Fibroblast of lung (primary cell): ENCODE measurements at regions not wholly inside any gene's neighbourhood (a gene's known extent, or its start where the extent isn't known, plus 50 kb on each side); places are given as distances from the start of the nearest gene placed in this dataset.

ENCODE experiments used
- DNase-seq, 2 donors: peaks; one replicate each; pipeline versions ENCODE4 v3.0.0 to v3.0.0-alpha.2; 2010; ENCODE audit warnings: low read depth in 2 of 2
- H2AFZ ChIP-seq: 2 replicates; pipeline ENCODE4 v1.5.1; 2012; ENCODE audit warnings: low read length, control low read depth, inconsistent platforms
- H3K27ac ChIP-seq: 2 replicates; pipeline ENCODE4 v1.5.1; 2011; ENCODE audit warnings: low read length, control low read depth; ENCODE audit not compliant: insufficient read depth
- H3K27me3 ChIP-seq: 2 replicates; pipeline ENCODE4 v1.5.1; 2011; ENCODE audit warnings: mild to moderate bottlenecking, low read length; ENCODE audit not compliant: control insufficient read depth, insufficient read depth
- H3K36me3 ChIP-seq: 2 replicates; pipeline ENCODE4 v1.5.1; 2011; ENCODE audit warnings: low read length; ENCODE audit not compliant: control insufficient read depth, insufficient read depth
- H3K4me1 ChIP-seq: 2 replicates; pipeline ENCODE4 v1.5.1; 2011; ENCODE audit warnings: low read length; ENCODE audit not compliant: control insufficient read depth, insufficient read depth; ENCODE audit errors: extremely low read depth
- H3K4me2 ChIP-seq: 2 replicates; pipeline ENCODE4 v1.5.1; 2011; ENCODE audit warnings: low read length, control low read depth; ENCODE audit not compliant: insufficient read depth; ENCODE audit errors: extremely low read depth
- H3K4me3 ChIP-seq, 4 experiments: fragments of 200-600 bp in 1 of 4; sonication (generic) in 1 of 4; replicated peaks in 1 of 4; 2 replicates each; pipeline ENCODE4 v1.5.1; 2011 to 2016; ENCODE audit warnings: low read length in 4 of 4, low read depth in 3 of 4, mild to moderate bottlenecking in 3 of 4, control low read depth in 2 of 4, inconsistent platforms in 1 of 4, mixed read lengths in 1 of 4; ENCODE audit not compliant: insufficient read depth in 1 of 4; ENCODE audit errors: control extremely low read depth in 1 of 4
- H3K79me2 ChIP-seq: 2 replicates; pipeline ENCODE4 v1.5.1; 2012; ENCODE audit warnings: mild to moderate bottlenecking, low read length, inconsistent platforms; ENCODE audit not compliant: control insufficient read depth, insufficient read depth
- H3K9ac ChIP-seq: 2 replicates; pipeline ENCODE4 v1.5.1; 2011; ENCODE audit warnings: mild to moderate bottlenecking, low read length, control low read depth; ENCODE audit not compliant: insufficient read depth
- H3K9me3 ChIP-seq: 2 replicates; pipeline ENCODE4 v1.5.1; 2012; ENCODE audit warnings: low read depth, low read length; ENCODE audit not compliant: control insufficient read depth, insufficient read depth
- H4K20me1 ChIP-seq: 2 replicates; pipeline ENCODE4 v1.5.1; 2011; ENCODE audit warnings: low read length; ENCODE audit not compliant: control insufficient read depth, insufficient read depth; ENCODE audit errors: extremely low read depth
- CTCF ChIP-seq, 2 donors: IDR thresholded peaks in 1 of 2; conservative IDR thresholded peaks in 1 of 2; 1 replicate in 1 of 2; 2 replicates in 1 of 2; pipeline ENCODE4 v1.5.1; 2011 to 2012; ENCODE audit warnings: low read length in 2 of 2, control low read depth in 1 of 2, inconsistent platforms in 1 of 2, low read depth in 1 of 2, mild to moderate bottlenecking in 1 of 2
- EZH2 ChIP-seq: IDR thresholded peaks from 2 replicates; pipeline ENCODE4 v1.5.1; 2012; ENCODE audit warnings: low read length, control low read depth, mild to moderate bottlenecking; ENCODE audit errors: missing control alignments

- no peaks in the 10 kb centered on the region for H3K9me3 ChIP-seq
- H3K4me2 ChIP-seq, result peak overlapping the region; percentile 73
- H3K9ac ChIP-seq, result peak overlapping the region; percentile 85
- H3K27me3 ChIP-seq, result no peaks in the 10 kb centered on the region
- peak overlapping the region; percentile 86 for H3K27ac ChIP-seq
- H3K79me2 ChIP-seq, result peaks cover 28% of the 10 kb centered on the region
- H3K4me1 ChIP-seq, result peaks cover 11% of the 10 kb centered on the region
- TF ChIP-seq CTCF (conservative IDR thresholded peaks at IDR 0.05 in 1 of 2, IDR thresholded peaks at IDR 0.05 in 1 of 2; ENCODE audit: low read depth in 1 of 2, low read length in 2 of 2) (no peak), EZH2 (no peak)
- H2AFZ ChIP-seq, result peak overlapping the region; percentile 55
- peak; percentile 9 to 84 for DNase-seq
- H3K4me3 ChIP-seq, result peak overlapping the region; percentile 66 to 88 (median 76)
- H3K36me3 ChIP-seq, result no peaks in the 10 kb centered on the region
- H4K20me1 ChIP-seq, result no peaks in the 10 kb centered on the region
Observed at GRCh38 chr10:50991456-50992355, 82.6 kb upstream of the PRKG1 start.

DNA sequence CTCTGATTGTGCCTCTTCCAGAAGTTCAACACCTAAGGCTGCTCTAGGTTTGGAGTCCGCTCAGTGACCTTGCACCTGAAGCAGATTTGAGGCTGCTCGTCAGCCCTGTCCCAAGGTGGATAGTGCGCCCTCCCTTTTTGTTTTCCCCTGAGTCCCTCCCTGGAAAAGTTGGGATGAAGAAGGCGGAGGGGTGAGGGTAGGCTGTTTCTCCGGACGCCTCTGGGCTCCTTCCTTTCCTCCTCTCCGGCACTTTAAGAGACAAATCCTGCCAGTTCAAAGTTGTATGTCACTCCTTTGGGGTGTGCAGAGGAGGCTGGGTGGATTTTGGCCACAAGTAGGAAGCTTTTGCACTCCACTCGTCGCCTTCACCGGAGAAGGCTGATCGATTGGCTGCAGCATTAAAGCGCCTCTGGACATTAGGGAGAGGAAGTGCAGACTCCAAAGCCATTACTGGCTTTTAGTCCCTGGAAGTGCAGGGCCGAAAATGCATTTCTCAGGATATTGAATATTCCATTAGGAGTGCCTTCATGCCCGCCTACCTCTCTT is 81.9 kb upstream of the PRKG1 start:
- Histone ChIP-seq H3K4me2 (peak overlapping the region; percentile 73), H3K9me3 (no peaks in the 10 kb centered on the region), H3K79me2 (peaks cover 34% of the 10 kb centered on the region), H4K20me1 (no peaks in the 10 kb centered on the region), H3K27ac (peak overlapping the region; percentile 86), H3K4me1 (peaks cover 11% of the 10 kb centered on the region), H3K9ac (peak overlapping the region; percentile 85), H2AFZ (peak overlapping the region; percentile 13), H3K27me3 (no peaks in the 10 kb centered on the region), H3K4me3 (peak overlapping the region; percentile 66 to 88 (median 76)), H3K36me3 (no peaks in the 10 kb centered on the region)
- DNase-seq, result peak in 1 of 2 donors; percentile 38
- TF ChIP-seq CTCF (conservative IDR thresholded peaks at IDR 0.05 in 1 of 2, IDR thresholded peaks at IDR 0.05 in 1 of 2; ENCODE audit: low read depth in 1 of 2, low read length in 2 of 2), result peak in 1 of 2 donors; percentile 17
- TF ChIP-seq EZH2, result no peak

DNA sequence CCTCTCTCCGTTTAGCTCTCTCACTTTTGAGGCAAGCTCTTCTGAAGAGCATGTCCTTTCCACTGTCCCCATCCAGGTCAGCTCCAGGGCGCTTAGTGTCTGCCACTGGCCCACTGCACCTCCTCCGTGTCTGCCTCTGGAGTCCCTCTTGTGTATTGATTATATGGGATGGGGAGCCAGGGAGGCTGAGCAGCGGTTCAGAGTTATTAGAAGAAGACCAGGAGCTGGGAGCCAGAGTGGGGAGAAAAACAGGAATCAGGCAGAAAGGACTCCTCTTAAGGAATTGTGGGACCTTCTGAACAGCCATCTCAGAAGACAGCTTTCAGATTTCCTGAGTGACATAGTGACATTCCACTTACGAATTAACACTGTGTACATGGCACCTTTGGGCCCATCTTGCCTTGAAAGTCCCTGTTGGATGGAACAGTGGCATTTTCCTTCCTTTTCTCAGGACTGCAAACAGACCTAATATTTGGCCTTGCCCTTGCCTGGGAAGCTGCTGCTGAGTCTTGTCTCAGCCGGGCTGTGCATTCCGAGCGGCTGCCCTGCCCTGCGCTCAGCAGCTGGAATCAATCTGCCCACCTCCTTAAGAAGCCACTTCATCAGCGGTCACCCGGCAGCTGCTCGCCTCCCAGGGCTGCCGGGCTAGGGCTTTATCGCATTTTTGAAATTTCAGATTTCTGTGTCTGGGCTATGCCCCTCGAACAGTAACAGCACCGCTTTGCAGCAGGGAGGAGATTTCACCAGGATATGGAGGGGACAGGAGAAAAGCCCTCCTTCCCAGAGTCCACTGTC is 81.1 kb upstream of the PRKG1 start:
- H3K4me3 ChIP-seq, result peak overlapping the region; percentile 66 to 88 (median 76)
- TF ChIP-seq EZH2 (no peak), CTCF (conservative IDR thresholded peaks at IDR 0.05 in 1 of 2, IDR thresholded peaks at IDR 0.05 in 1 of 2; ENCODE audit: low read depth in 1 of 2, low read length in 2 of 2) (no peak)
- H3K4me1 ChIP-seq, result peaks cover 11% of the 10 kb centered on the region
- no peaks in the 10 kb centered on the region for H4K20me1 ChIP-seq
- peak overlapping the region; percentile 86 for H3K27ac ChIP-seq
- H3K4me2 ChIP-seq, result peak overlapping the region; percentile 73
- H3K27me3 ChIP-seq, result no peaks in the 10 kb centered on the region
- no peak overlapping the region for H2AFZ ChIP-seq
- peak; percentile 69 to 91 for DNase-seq
- H3K36me3 ChIP-seq, result no peaks in the 10 kb centered on the region
- peak overlapping the region; percentile 85 for H3K9ac ChIP-seq
- H3K79me2 ChIP-seq, result peaks cover 40% of the 10 kb centered on the region
- H3K9me3 ChIP-seq, result no peaks in the 10 kb centered on the region
